ENCODE measurements at regions not wholly inside any gene's neighbourhood (a gene's known extent, or its start where the extent isn't known, plus 50 kb on each side); places are given as distances from the start of the nearest gene placed in this dataset.

DNA sequence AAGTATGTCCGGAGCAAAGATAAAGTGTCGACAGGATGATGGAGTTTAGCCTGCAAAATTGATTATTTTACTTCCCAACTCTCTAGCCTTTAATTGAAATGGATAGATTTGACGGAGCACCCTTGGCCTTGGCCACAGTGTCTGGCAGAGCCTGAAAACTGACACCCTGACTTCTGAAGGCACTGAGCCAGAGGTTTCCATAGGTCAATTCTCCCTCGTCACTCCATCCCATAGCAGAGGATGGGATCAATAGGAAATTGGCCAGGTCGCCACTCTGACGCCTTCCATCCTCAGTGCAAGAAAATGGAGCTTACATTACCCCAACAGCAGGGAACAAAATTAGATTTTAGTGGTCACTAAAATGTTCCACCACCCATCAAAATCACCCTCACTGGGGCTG lies 90.4 kb upstream of the CDH11 start:
- no peak for ATAC-seq
- Histone ChIP-seq H3K27ac (no peak overlapping the region), H3K4me1 (no peaks in the 10 kb centered on the region), H3K9me3 (no peaks in the 10 kb centered on the region), H3K27me3 (peaks cover 0 to 3% (median 0%) of the 10 kb centered on the region in 7 donors), H3K36me3 (no peaks in the 10 kb centered on the region), H3K4me3 (no peak overlapping the region)
- intact Hi-C loops (cut with DNase I) = no loop called here
- WGBS, 2 donors = 65 to 78% methylated on average over 6 of the region's 6 CpGs
- DNase-seq = no peak
- TF ChIP-seq CTCF (IDR thresholded peaks at IDR 0.05) = no peak

GRCh38 chr16:65202461-65202860 lies 80.6 kb upstream of the CDH11 start:
- intact Hi-C loops (cut with DNase I) = no loop called here
- Histone ChIP-seq H3K4me3 (no peak overlapping the region), H3K9me3 (no peaks in the 10 kb centered on the region), H3K4me1 (no peaks in the 10 kb centered on the region), H3K27ac (no peak overlapping the region), H3K27me3 (no peaks in the 10 kb centered on the region), H3K36me3 (no peaks in the 10 kb centered on the region)
- TF ChIP-seq CTCF (IDR thresholded peaks at IDR 0.05) = no peak
- ATAC-seq (no peak), DNase-seq (no peak)
- WGBS, 2 donors = 94 to 100% methylated on average over 1 of the region's 1 CpG

DNA sequence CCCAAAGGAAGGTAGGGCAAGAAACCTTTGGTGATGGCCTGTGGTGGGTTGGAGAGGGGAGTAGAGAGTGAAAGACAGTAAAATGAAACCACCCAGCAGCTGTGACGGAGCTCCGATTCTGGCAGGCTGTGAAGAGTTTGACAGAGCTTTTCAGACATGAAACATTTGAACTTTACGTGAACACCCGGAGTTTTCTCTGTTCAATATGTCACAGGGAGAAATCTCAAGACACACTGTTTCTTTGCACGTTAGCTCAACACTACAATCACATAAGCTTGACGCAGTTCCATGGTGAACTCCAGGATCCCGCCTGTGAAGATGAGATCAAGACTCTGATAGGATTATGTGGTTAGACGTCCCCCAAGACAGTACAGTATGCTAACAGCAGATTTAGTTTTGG lies 79.6 kb upstream of the CDH11 start:
- no peak for ATAC-seq
- no peak for TF ChIP-seq CTCF (IDR thresholded peaks at IDR 0.05)
- 74 to 83% methylated on average over 8 of the region's 8 CpGs for WGBS, 2 donors
- no peak overlapping the region for H3K27ac ChIP-seq
- intact Hi-C loops (cut with DNase I) = no loop called here
- no peaks in the 10 kb centered on the region for H3K27me3 ChIP-seq
- H3K4me1 ChIP-seq = no peaks in the 10 kb centered on the region
- H3K4me3 ChIP-seq = peak overlapping the region in 1 of 10 donors; percentile 4
- DNase-seq = no peak
- no peaks in the 10 kb centered on the region for H3K9me3 ChIP-seq
- no peaks in the 10 kb centered on the region for H3K36me3 ChIP-seq

DNA sequence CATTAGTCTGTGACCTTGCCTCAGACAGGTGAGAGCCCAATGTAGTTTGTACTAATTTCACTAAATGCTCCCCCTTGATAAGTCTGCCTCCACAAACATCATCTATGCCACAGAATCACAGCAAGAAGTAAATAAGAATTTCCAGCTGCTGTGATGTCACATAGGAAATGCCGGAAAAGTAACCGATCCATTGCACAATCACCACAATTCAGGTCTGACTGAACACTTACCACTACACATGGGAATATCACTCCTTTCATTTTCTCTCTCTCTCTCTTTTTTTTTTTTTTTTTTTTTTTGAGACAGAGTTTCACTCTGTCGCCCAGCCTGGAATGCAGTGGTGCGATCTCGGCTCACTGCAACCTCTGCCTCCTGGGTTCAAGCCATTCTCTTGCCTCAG lies 79.0 kb upstream of the CDH11 start:
- peak in 1 of 8 donors; percentile 20 for ATAC-seq
- Histone ChIP-seq H3K4me1 (no peaks in the 10 kb centered on the region), H3K27me3 (peaks cover 0 to 2% (median 0%) of the 10 kb centered on the region in 7 donors), H3K9me3 (no peaks in the 10 kb centered on the region), H3K36me3 (no peaks in the 10 kb centered on the region), H3K27ac (no peak overlapping the region), H3K4me3 (no peak overlapping the region)
- no peak for DNase-seq
- intact Hi-C loops (cut with DNase I) = no loop called here
- TF ChIP-seq CTCF (IDR thresholded peaks at IDR 0.05) = no peak
- 92 to 95% methylated on average over 5 of the region's 5 CpGs for WGBS, 2 donors
